ENCODE measurements at regions not wholly inside any gene's neighbourhood (a gene's known extent, or its start where the extent isn't known, plus 50 kb on each side); places are given as distances from the start of the nearest gene placed in this dataset.

- H3K4me3 ChIP-seq (ENCODE audit: low read depth, low read length), result no peak overlapping the region
- TF ChIP-seq CTCF (IDR thresholded peaks at IDR 0.05; ENCODE audit: control insufficient read depth, extremely low read depth, insufficient read depth), result no peak
- no peak for DNase-seq (ENCODE audit: low read depth)
These were observed 204.0 kb upstream of the FAT1 start for GRCh38 chr4:186927624-186928023.

GRCh38 chr4:186930024-186930423 is 206.4 kb upstream of the FAT1 start:
- no peak for DNase-seq (ENCODE audit: low read depth)
- no peak for TF ChIP-seq CTCF (IDR thresholded peaks at IDR 0.05; ENCODE audit: control insufficient read depth, extremely low read depth, insufficient read depth)
- H3K4me3 ChIP-seq (ENCODE audit: low read depth, low read length), result no peak overlapping the region

- no peak for TF ChIP-seq CTCF (IDR thresholded peaks at IDR 0.05; ENCODE audit: control insufficient read depth, extremely low read depth, insufficient read depth)
- no peak for DNase-seq (ENCODE audit: low read depth)
- H3K4me3 ChIP-seq (ENCODE audit: low read depth, low read length), result no peak overlapping the region
These were observed 207.9 kb upstream of the FAT1 start for GRCh38 chr4:186931519-186931918.

- H3K4me3 ChIP-seq (ENCODE audit: low read depth, low read length), result no peak overlapping the region
- no peak for DNase-seq (ENCODE audit: low read depth)
- no peak for TF ChIP-seq CTCF (IDR thresholded peaks at IDR 0.05; ENCODE audit: control insufficient read depth, extremely low read depth, insufficient read depth)
These were observed 208.5 kb upstream of the FAT1 start for GRCh38 chr4:186932196-186932595.

- no peak for DNase-seq (ENCODE audit: low read depth)
- no peak overlapping the region for H3K4me3 ChIP-seq (ENCODE audit: low read depth, low read length)
- no peak for TF ChIP-seq CTCF (IDR thresholded peaks at IDR 0.05; ENCODE audit: control insufficient read depth, extremely low read depth, insufficient read depth)
These were observed 209.1 kb upstream of the FAT1 start for GRCh38 chr4:186932631-186933187.

- no peak for TF ChIP-seq CTCF (IDR thresholded peaks at IDR 0.05; ENCODE audit: control insufficient read depth, extremely low read depth, insufficient read depth)
- H3K4me3 ChIP-seq (ENCODE audit: low read depth, low read length), result no peak overlapping the region
- DNase-seq (ENCODE audit: low read depth), result no peak
These were observed 210.6 kb upstream of the FAT1 start for GRCh38 chr4:186934244-186934643.

GRCh38 chr4:186934841-186935443 is 211.3 kb upstream of the FAT1 start:
- TF ChIP-seq CTCF (IDR thresholded peaks at IDR 0.05; ENCODE audit: control insufficient read depth, extremely low read depth, insufficient read depth), result no peak
- no peak for DNase-seq (ENCODE audit: low read depth)
- H3K4me3 ChIP-seq (ENCODE audit: low read depth, low read length), result no peak overlapping the region
